T-helper 17 cell (primary cell): ENCODE measurements at regions not wholly inside any gene's neighbourhood (a gene's known extent, or its start where the extent isn't known, plus 50 kb on each side); places are given as distances from the start of the nearest gene placed in this dataset.

ENCODE experiments used
- ATAC-seq: fragments of 150-1000 bp; cut with Tn5 transposase; 2 replicates; pipeline ENCODE4 v1.10.0; 2021; ENCODE audit warnings: mild to moderate bottlenecking, moderate library complexity
- DNase-seq, 3 donors: peaks; one replicate each; pipeline versions ENCODE4 v3.0.0 to v3.0.0-alpha.2; 2020 to 2021
- H3K9me3 ChIP-seq: one replicate; pipeline ENCODE4 v1.7.0; 2013; ENCODE audit warnings: low read length, mild to moderate bottlenecking; ENCODE audit not compliant: control insufficient read depth, poor library complexity, severe bottlenecking
- H3K27ac Mint-ChIP-seq: one replicate; pipeline ENCODE4 v1.8.0; 2022; ENCODE audit warnings: mild to moderate bottlenecking, moderate library complexity, mixed read lengths
- H3K27me3 Mint-ChIP-seq: one replicate; pipeline ENCODE4 v1.8.0; 2022; ENCODE audit warnings: mixed read lengths
- H3K36me3 Mint-ChIP-seq: one replicate; pipeline ENCODE4 v1.8.0; 2022; ENCODE audit warnings: low read depth, mixed read lengths
- H3K4me1 Mint-ChIP-seq: one replicate; pipeline ENCODE4 v1.8.0; 2022; ENCODE audit warnings: mild to moderate bottlenecking, mixed read lengths
- H3K4me3 Mint-ChIP-seq: one replicate; pipeline ENCODE4 v1.8.0; 2022; ENCODE audit warnings: mild to moderate bottlenecking, moderate library complexity, mixed read lengths

- no peaks in the 10 kb centered on the region for H3K9me3 ChIP-seq
- H3K36me3 Mint-ChIP-seq = no peaks in the 10 kb centered on the region
- no peak overlapping the region for H3K4me3 Mint-ChIP-seq
- H3K27ac Mint-ChIP-seq = no peak overlapping the region
- DNase-seq (no peak), ATAC-seq (no peak)
- peaks cover 4% of the 10 kb centered on the region for H3K4me1 Mint-ChIP-seq
- peaks cover 16% of the 10 kb centered on the region for H3K27me3 Mint-ChIP-seq
Measured at GRCh38 chr14:87809261-87809660, 183.7 kb downstream of the GALC start.

GRCh38 chr14:87805315-87805723 lies 187.7 kb downstream of the GALC start:
- H3K27ac Mint-ChIP-seq = no peak overlapping the region
- no peaks in the 10 kb centered on the region for H3K36me3 Mint-ChIP-seq
- ATAC-seq (peak; percentile 62), DNase-seq (peak in 2 of 3 donors; percentile 15 to 16)
- H3K27me3 Mint-ChIP-seq = peaks cover 14% of the 10 kb centered on the region
- H3K9me3 ChIP-seq = no peaks in the 10 kb centered on the region
- H3K4me3 Mint-ChIP-seq = no peak overlapping the region
- peaks cover 4% of the 10 kb centered on the region for H3K4me1 Mint-ChIP-seq

- Mint-ChIP-seq H3K27ac (no peak overlapping the region), H3K36me3 (no peaks in the 10 kb centered on the region), H3K4me3 (no peak overlapping the region), H3K27me3 (peaks cover 30% of the 10 kb centered on the region), H3K4me1 (peaks cover 2% of the 10 kb centered on the region)
- H3K9me3 ChIP-seq = no peaks in the 10 kb centered on the region
- ATAC-seq (no peak), DNase-seq (no peak)
Measured at GRCh38 chr14:87800216-87800615, 192.8 kb downstream of the GALC start.

GRCh38 chr14:87799400-87799799 lies 193.6 kb downstream of the GALC start:
- no peak for DNase-seq
- Mint-ChIP-seq H3K36me3 (no peaks in the 10 kb centered on the region), H3K27me3 (peaks cover 30% of the 10 kb centered on the region), H3K4me1 (no peaks in the 10 kb centered on the region), H3K4me3 (no peak overlapping the region), H3K27ac (no peak overlapping the region)
- ATAC-seq = no peak
- no peaks in the 10 kb centered on the region for H3K9me3 ChIP-seq

GRCh38 chr14:87797001-87797400 lies 196.0 kb downstream of the GALC start:
- Mint-ChIP-seq H3K4me3 (no peak overlapping the region), H3K27me3 (peaks cover 36% of the 10 kb centered on the region), H3K4me1 (no peaks in the 10 kb centered on the region), H3K27ac (no peak overlapping the region), H3K36me3 (no peaks in the 10 kb centered on the region)
- H3K9me3 ChIP-seq = no peaks in the 10 kb centered on the region
- no peak for ATAC-seq
- no peak for DNase-seq

- H3K4me3 Mint-ChIP-seq = no peak overlapping the region
- no peaks in the 10 kb centered on the region for H3K36me3 Mint-ChIP-seq
- H3K27ac Mint-ChIP-seq = no peak overlapping the region
- DNase-seq (no peak), ATAC-seq (no peak)
- no peaks in the 10 kb centered on the region for H3K9me3 ChIP-seq
- H3K4me1 Mint-ChIP-seq = no peaks in the 10 kb centered on the region
- H3K27me3 Mint-ChIP-seq = peaks cover 28% of the 10 kb centered on the region
Measured at GRCh38 chr14:87794561-87794960, 198.4 kb downstream of the GALC start.

GRCh38 chr14:87785897-87786296 lies 207.1 kb downstream of the GALC start:
- no peak overlapping the region for H3K4me3 Mint-ChIP-seq
- ATAC-seq = no peak

GRCh38 chr14:87784386-87784785 lies 208.6 kb downstream of the GALC start:
- no peaks in the 10 kb centered on the region for H3K36me3 Mint-ChIP-seq
- H3K27ac Mint-ChIP-seq = no peak overlapping the region
- H3K9me3 ChIP-seq = no peaks in the 10 kb centered on the region
- H3K4me1 Mint-ChIP-seq = no peaks in the 10 kb centered on the region
- H3K4me3 Mint-ChIP-seq = no peak overlapping the region
- ATAC-seq (no peak), DNase-seq (no peak)
- H3K27me3 Mint-ChIP-seq = peaks cover 20% of the 10 kb centered on the region

More at GRCh38 chr14:87785897-87786296, 207.1 kb downstream of the GALC start:
- no peaks in the 10 kb centered on the region for H3K4me1 Mint-ChIP-seq
- DNase-seq = no peak
- H3K27me3 Mint-ChIP-seq = peaks cover 20% of the 10 kb centered on the region
- no peak overlapping the region for H3K27ac Mint-ChIP-seq
- no peaks in the 10 kb centered on the region for H3K36me3 Mint-ChIP-seq
- H3K9me3 ChIP-seq = no peaks in the 10 kb centered on the region

GRCh38 chr14:87783071-87783470 lies 209.9 kb downstream of the GALC start:
- Mint-ChIP-seq H3K27ac (no peak overlapping the region), H3K36me3 (no peaks in the 10 kb centered on the region), H3K27me3 (peaks cover 20% of the 10 kb centered on the region), H3K4me1 (no peaks in the 10 kb centered on the region), H3K4me3 (no peak overlapping the region)
- no peaks in the 10 kb centered on the region for H3K9me3 ChIP-seq
- ATAC-seq (no peak), DNase-seq (no peak)

GRCh38 chr14:87772854-87773253 lies 220.1 kb downstream of the GALC start:
- Mint-ChIP-seq H3K27ac (no peak overlapping the region), H3K4me3 (no peak overlapping the region), H3K4me1 (no peaks in the 10 kb centered on the region), H3K27me3 (no peaks in the 10 kb centered on the region), H3K36me3 (no peaks in the 10 kb centered on the region)
- ATAC-seq (no peak), DNase-seq (no peak)
- H3K9me3 ChIP-seq = no peaks in the 10 kb centered on the region

GRCh38 chr14:87767567-87767901 lies 225.4 kb downstream of the GALC start:
- peaks cover 3% of the 10 kb centered on the region for H3K9me3 ChIP-seq
- no peak overlapping the region for H3K27ac Mint-ChIP-seq
- ATAC-seq = no peak

GRCh38 chr14:87758876-87759275 lies 234.1 kb downstream of the GALC start:
- ATAC-seq = no peak

More at GRCh38 chr14:87767567-87767901, 225.4 kb downstream of the GALC start:
- DNase-seq = no peak
- peaks cover 10% of the 10 kb centered on the region for H3K27me3 Mint-ChIP-seq
- H3K4me1 Mint-ChIP-seq = no peaks in the 10 kb centered on the region
- no peak overlapping the region for H3K4me3 Mint-ChIP-seq
- H3K36me3 Mint-ChIP-seq = no peaks in the 10 kb centered on the region

GRCh38 chr14:87756661-87757060 lies 236.3 kb downstream of the GALC start:
- no peaks in the 10 kb centered on the region for H3K9me3 ChIP-seq
- no peaks in the 10 kb centered on the region for H3K4me1 Mint-ChIP-seq
- DNase-seq (no peak), ATAC-seq (no peak)
- H3K4me3 Mint-ChIP-seq = no peak overlapping the region
- no peak overlapping the region for H3K27ac Mint-ChIP-seq
- H3K36me3 Mint-ChIP-seq = no peaks in the 10 kb centered on the region
- no peaks in the 10 kb centered on the region for H3K27me3 Mint-ChIP-seq

More at GRCh38 chr14:87758876-87759275, 234.1 kb downstream of the GALC start:
- peaks cover 4% of the 10 kb centered on the region for H3K9me3 ChIP-seq
- no peaks in the 10 kb centered on the region for H3K36me3 Mint-ChIP-seq
- DNase-seq = no peak
- no peaks in the 10 kb centered on the region for H3K27me3 Mint-ChIP-seq
- no peaks in the 10 kb centered on the region for H3K4me1 Mint-ChIP-seq
- H3K27ac Mint-ChIP-seq = no peak overlapping the region
- H3K4me3 Mint-ChIP-seq = no peak overlapping the region

- Mint-ChIP-seq H3K27me3 (peaks cover 10% of the 10 kb centered on the region), H3K4me1 (no peaks in the 10 kb centered on the region), H3K27ac (no peak overlapping the region), H3K36me3 (no peaks in the 10 kb centered on the region), H3K4me3 (no peak overlapping the region)
- H3K9me3 ChIP-seq = no peaks in the 10 kb centered on the region
- ATAC-seq (no peak), DNase-seq (no peak)
Measured at GRCh38 chr14:87754520-87755223, 238.3 kb downstream of the GALC start.
